DND-41 (cell line): ENCODE measurements at regions not wholly inside any gene's neighbourhood (a gene's known extent, or its start where the extent isn't known, plus 50 kb on each side); places are given as distances from the start of the nearest gene placed in this dataset.

ENCODE experiments used
- EZH2 ChIP-seq: IDR thresholded peaks from 3 replicates; pipeline ENCODE4 v1.6.1; 2012; ENCODE audit warnings: borderline replicate concordance, low read depth, mild to moderate bottlenecking, moderate library complexity, low read length, inconsistent platforms; ENCODE audit not compliant: severe bottlenecking
- TF ChIP-seq, protein P1 (sequence below): IDR thresholded peaks from 2 replicates; pipeline ENCODE4 v1.5.1; 2012; ENCODE audit warnings: borderline replicate concordance, low read length, moderate library complexity, mild to moderate bottlenecking; ENCODE audit not compliant: poor library complexity, severe bottlenecking; ENCODE audit errors: extremely low read depth

DNA sequence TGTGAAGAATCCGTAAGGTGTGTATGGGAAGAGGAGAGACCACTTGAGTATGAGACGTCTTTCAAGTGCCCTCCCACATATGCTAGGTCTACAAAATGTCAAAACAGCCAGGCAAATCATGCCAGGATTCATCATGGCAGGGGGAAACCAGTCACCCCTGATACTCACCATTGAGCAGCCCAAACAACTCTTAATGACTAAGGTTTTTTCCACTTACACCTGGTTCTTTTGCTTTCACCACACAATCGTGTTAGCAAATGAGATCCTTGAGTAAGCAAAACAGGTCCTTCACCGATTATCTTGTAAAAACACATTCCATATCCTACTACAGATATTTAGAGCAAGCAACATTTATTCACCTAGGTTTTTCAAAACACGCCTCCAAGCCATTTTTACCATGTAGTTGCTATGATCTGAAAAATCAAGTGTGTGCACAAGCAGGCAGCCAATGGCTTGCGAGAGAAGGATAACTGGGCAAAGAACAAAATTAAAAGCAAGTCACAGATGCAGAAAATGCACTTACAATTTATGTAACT is 177.5 kb upstream of the LPP start:
- TF ChIP-seq, protein P1, sequence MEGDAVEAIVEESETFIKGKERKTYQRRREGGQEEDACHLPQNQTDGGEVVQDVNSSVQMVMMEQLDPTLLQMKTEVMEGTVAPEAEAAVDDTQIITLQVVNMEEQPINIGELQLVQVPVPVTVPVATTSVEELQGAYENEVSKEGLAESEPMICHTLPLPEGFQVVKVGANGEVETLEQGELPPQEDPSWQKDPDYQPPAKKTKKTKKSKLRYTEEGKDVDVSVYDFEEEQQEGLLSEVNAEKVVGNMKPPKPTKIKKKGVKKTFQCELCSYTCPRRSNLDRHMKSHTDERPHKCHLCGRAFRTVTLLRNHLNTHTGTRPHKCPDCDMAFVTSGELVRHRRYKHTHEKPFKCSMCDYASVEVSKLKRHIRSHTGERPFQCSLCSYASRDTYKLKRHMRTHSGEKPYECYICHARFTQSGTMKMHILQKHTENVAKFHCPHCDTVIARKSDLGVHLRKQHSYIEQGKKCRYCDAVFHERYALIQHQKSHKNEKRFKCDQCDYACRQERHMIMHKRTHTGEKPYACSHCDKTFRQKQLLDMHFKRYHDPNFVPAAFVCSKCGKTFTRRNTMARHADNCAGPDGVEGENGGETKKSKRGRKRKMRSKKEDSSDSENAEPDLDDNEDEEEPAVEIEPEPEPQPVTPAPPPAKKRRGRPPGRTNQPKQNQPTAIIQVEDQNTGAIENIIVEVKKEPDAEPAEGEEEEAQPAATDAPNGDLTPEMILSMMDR: no peak
- no peak for TF ChIP-seq EZH2
